ENCODE measurements at regions not wholly inside any gene's neighbourhood (a gene's known extent, or its start where the extent isn't known, plus 50 kb on each side); places are given as distances from the start of the nearest gene placed in this dataset.
"Not testable (repeated sequence)": the region's sequence is repeated elsewhere in the genome, so short reads cannot be mapped to it uniquely, and the experiment has no call there.

- no CpG with 5 or more reads among the region's 1 CpG for WGBS (ENCODE audit: insufficient coverage)
- no peak overlapping the region for H3K4me3 ChIP-seq (ENCODE audit: control insufficient read depth in 1 of 7, extremely low read depth in 1 of 7, insufficient read depth in 4 of 7, low read depth in 2 of 7, low read length in 6 of 7)
- ChIA-PET CTCF (no interaction called here), POLR2A (no interaction called here)
- no peak for DNase-seq
- no peaks in the 10 kb centered on the region for H3K4me1 ChIP-seq (ENCODE audit: control extremely low read depth in 1 of 4, control insufficient read depth in 4 of 4, insufficient read depth in 4 of 4, low read length in 3 of 4)
- peaks cover 0 to 2% (median 0%) of the 10 kb centered on the region in 5 experiments for H3K9me3 ChIP-seq (ENCODE audit: control extremely low read depth in 1 of 5, control insufficient read depth in 4 of 5, insufficient read depth in 2 of 5, low read depth in 1 of 5, low read length in 4 of 5)
- H3K27ac ChIP-seq (ENCODE audit: insufficient read depth in 1 of 2, low read depth in 1 of 2, low read length in 2 of 2, poor library complexity in 1 of 2, severe bottlenecking in 2 of 2) = no peak overlapping the region
- no peaks in the 10 kb centered on the region for H3K27me3 ChIP-seq (replicated peaks in 2 of 5; ENCODE audit: control insufficient read depth in 4 of 5, insufficient read depth in 5 of 5, low read length in 4 of 5)
- H3K36me3 ChIP-seq (ENCODE audit: control insufficient read depth in 4 of 4, insufficient read depth in 4 of 4, low read length in 3 of 4) = no peaks in the 10 kb centered on the region
Observed at GRCh38 chr3:90069748-90070147, 962.3 kb downstream of the EPHA3 start.

- H3K9me3 ChIP-seq (ENCODE audit: control extremely low read depth in 1 of 5, control insufficient read depth in 4 of 5, insufficient read depth in 2 of 5, low read depth in 1 of 5, low read length in 4 of 5) = no peaks in the 10 kb centered on the region
- no peak overlapping the region for H3K4me3 ChIP-seq (ENCODE audit: control insufficient read depth in 1 of 7, extremely low read depth in 1 of 7, insufficient read depth in 4 of 7, low read depth in 2 of 7, low read length in 6 of 7)
- no peak for DNase-seq
- H3K27ac ChIP-seq (ENCODE audit: insufficient read depth in 1 of 2, low read depth in 1 of 2, low read length in 2 of 2, poor library complexity in 1 of 2, severe bottlenecking in 2 of 2) = no peak overlapping the region
- CTCF ChIA-PET = no interaction called here
- no peaks in the 10 kb centered on the region for H3K4me1 ChIP-seq (ENCODE audit: control extremely low read depth in 1 of 4, control insufficient read depth in 4 of 4, insufficient read depth in 4 of 4, low read length in 3 of 4)
- POLR2A ChIA-PET = no interaction called here
- H3K27me3 ChIP-seq (replicated peaks in 2 of 5; ENCODE audit: control insufficient read depth in 4 of 5, insufficient read depth in 5 of 5, low read length in 4 of 5) = no peaks in the 10 kb centered on the region
- no peaks in the 10 kb centered on the region for H3K36me3 ChIP-seq (ENCODE audit: control insufficient read depth in 4 of 4, insufficient read depth in 4 of 4, low read length in 3 of 4)
Observed at GRCh38 chr3:90076136-90076535, 968.7 kb downstream of the EPHA3 start.

- Histone ChIP-seq H3K4me1 (ENCODE audit: control extremely low read depth in 1 of 4, control insufficient read depth in 4 of 4, insufficient read depth in 4 of 4, low read length in 3 of 4) (no peaks in the 10 kb centered on the region), H3K9me3 (ENCODE audit: control extremely low read depth in 1 of 5, control insufficient read depth in 4 of 5, insufficient read depth in 2 of 5, low read depth in 1 of 5, low read length in 4 of 5) (no peaks in the 10 kb centered on the region), H3K27me3 (replicated peaks in 2 of 5; ENCODE audit: control insufficient read depth in 4 of 5, insufficient read depth in 5 of 5, low read length in 4 of 5) (no peaks in the 10 kb centered on the region), H3K36me3 (ENCODE audit: control insufficient read depth in 4 of 4, insufficient read depth in 4 of 4, low read length in 3 of 4) (no peaks in the 10 kb centered on the region), H3K27ac (ENCODE audit: insufficient read depth in 1 of 2, low read depth in 1 of 2, low read length in 2 of 2, poor library complexity in 1 of 2, severe bottlenecking in 2 of 2) (no peak overlapping the region), H3K4me3 (ENCODE audit: control insufficient read depth in 1 of 7, extremely low read depth in 1 of 7, insufficient read depth in 4 of 7, low read depth in 2 of 7, low read length in 6 of 7) (no peak overlapping the region)
- ChIA-PET POLR2A (interaction anchor here (0.7 kb wide), 1 partner anchor 459 kb away, joined by 3 read pairs; no protein-coding TSS in a partner anchor), CTCF (interaction anchor here (1.1 kb wide), 1 partner anchor 11 kb away, joined by 3 read pairs; no protein-coding TSS in a partner anchor)
- WGBS (ENCODE audit: insufficient coverage) = no CpG with 5 or more reads among the region's 1 CpG
- DNase-seq = no peak
Observed at GRCh38 chr3:90080988-90081387, 973.6 kb downstream of the EPHA3 start.

- DNase-seq; H3K36me3 ChIP-seq (ENCODE audit: control insufficient read depth in 4 of 4, insufficient read depth in 4 of 4, low read length in 3 of 4); H3K27me3 ChIP-seq (replicated peaks in 2 of 5; ENCODE audit: control insufficient read depth in 4 of 5, insufficient read depth in 5 of 5, low read length in 4 of 5); H3K4me1 ChIP-seq (ENCODE audit: control extremely low read depth in 1 of 4, control insufficient read depth in 4 of 4, insufficient read depth in 4 of 4, low read length in 3 of 4); POLR2A ChIA-PET; H3K9me3 ChIP-seq (ENCODE audit: control extremely low read depth in 1 of 5, control insufficient read depth in 4 of 5, insufficient read depth in 2 of 5, low read depth in 1 of 5, low read length in 4 of 5); CTCF ChIA-PET; H3K27ac ChIP-seq (ENCODE audit: insufficient read depth in 1 of 2, low read depth in 1 of 2, low read length in 2 of 2, poor library complexity in 1 of 2, severe bottlenecking in 2 of 2); H3K4me3 ChIP-seq (ENCODE audit: control insufficient read depth in 1 of 7, extremely low read depth in 1 of 7, insufficient read depth in 4 of 7, low read depth in 2 of 7, low read length in 6 of 7): not testable (repeated sequence)
- WGBS (ENCODE audit: insufficient coverage) = 100% methylated on average over 2 of the region's 8 CpGs
Observed at GRCh38 chr3:90086297-90086696, 978.9 kb downstream of the EPHA3 start.

- no peaks in the 10 kb centered on the region for H3K9me3 ChIP-seq (ENCODE audit: control extremely low read depth in 1 of 5, control insufficient read depth in 4 of 5, insufficient read depth in 2 of 5, low read depth in 1 of 5, low read length in 4 of 5)
- no peaks in the 10 kb centered on the region for H3K4me1 ChIP-seq (ENCODE audit: control extremely low read depth in 1 of 4, control insufficient read depth in 4 of 4, insufficient read depth in 4 of 4, low read length in 3 of 4)
- no peak overlapping the region for H3K27ac ChIP-seq (ENCODE audit: insufficient read depth in 1 of 2, low read depth in 1 of 2, low read length in 2 of 2, poor library complexity in 1 of 2, severe bottlenecking in 2 of 2)
- H3K36me3 ChIP-seq (ENCODE audit: control insufficient read depth in 4 of 4, insufficient read depth in 4 of 4, low read length in 3 of 4) = no peaks in the 10 kb centered on the region
- CTCF ChIA-PET = interaction anchor here (1.1 kb wide), 1 partner anchor 1883 kb away, joined by 4 read pairs; no protein-coding TSS in a partner anchor
- no peaks in the 10 kb centered on the region for H3K27me3 ChIP-seq (replicated peaks in 2 of 5; ENCODE audit: control insufficient read depth in 4 of 5, insufficient read depth in 5 of 5, low read length in 4 of 5)
- POLR2A ChIA-PET = no interaction called here
- no peak overlapping the region for H3K4me3 ChIP-seq (ENCODE audit: control insufficient read depth in 1 of 7, extremely low read depth in 1 of 7, insufficient read depth in 4 of 7, low read depth in 2 of 7, low read length in 6 of 7)
- DNase-seq = no peak
- 100% methylated on average over 2 of the region's 2 CpGs for WGBS (ENCODE audit: insufficient coverage)
Observed at GRCh38 chr3:90087703-90088102, 980.3 kb downstream of the EPHA3 start.

GRCh38 chr3:90091549-90091948 is 984.1 kb downstream of the EPHA3 start:
- Histone ChIP-seq H3K27ac (ENCODE audit: insufficient read depth in 1 of 2, low read depth in 1 of 2, low read length in 2 of 2, poor library complexity in 1 of 2, severe bottlenecking in 2 of 2) (no peak overlapping the region), H3K9me3 (ENCODE audit: control extremely low read depth in 1 of 5, control insufficient read depth in 4 of 5, insufficient read depth in 2 of 5, low read depth in 1 of 5, low read length in 4 of 5) (no peaks in the 10 kb centered on the region), H3K4me3 (ENCODE audit: control insufficient read depth in 1 of 7, extremely low read depth in 1 of 7, insufficient read depth in 4 of 7, low read depth in 2 of 7, low read length in 6 of 7) (no peak overlapping the region), H3K27me3 (replicated peaks in 2 of 5; ENCODE audit: control insufficient read depth in 4 of 5, insufficient read depth in 5 of 5, low read length in 4 of 5) (no peaks in the 10 kb centered on the region), H3K4me1 (ENCODE audit: control extremely low read depth in 1 of 4, control insufficient read depth in 4 of 4, insufficient read depth in 4 of 4, low read length in 3 of 4) (no peaks in the 10 kb centered on the region), H3K36me3 (ENCODE audit: control insufficient read depth in 4 of 4, insufficient read depth in 4 of 4, low read length in 3 of 4) (no peaks in the 10 kb centered on the region)
- DNase-seq = peak; percentile 21 to 48 (median 47)
- no CpG with 5 or more reads among the region's 2 CpGs for WGBS (ENCODE audit: insufficient coverage)
- CTCF ChIA-PET = interaction anchor here (0.8 to 2.2 kb wide), 3 partner anchors 10 to 1890 kb away, joined by 3 to 15 read pairs (median 3); no protein-coding TSS in a partner anchor
- POLR2A ChIA-PET = no interaction called here

GRCh38 chr3:90092994-90093393 is 985.6 kb downstream of the EPHA3 start:
- Histone ChIP-seq H3K36me3 (ENCODE audit: control insufficient read depth in 4 of 4, insufficient read depth in 4 of 4, low read length in 3 of 4) (no peaks in the 10 kb centered on the region), H3K9me3 (ENCODE audit: control extremely low read depth in 1 of 5, control insufficient read depth in 4 of 5, insufficient read depth in 2 of 5, low read depth in 1 of 5, low read length in 4 of 5) (peaks cover 0 to 1% (median 0%) of the 10 kb centered on the region in 5 experiments), H3K27ac (ENCODE audit: insufficient read depth in 1 of 2, low read depth in 1 of 2, low read length in 2 of 2, poor library complexity in 1 of 2, severe bottlenecking in 2 of 2) (no peak overlapping the region), H3K4me3 (ENCODE audit: control insufficient read depth in 1 of 7, extremely low read depth in 1 of 7, insufficient read depth in 4 of 7, low read depth in 2 of 7, low read length in 6 of 7) (no peak overlapping the region), H3K4me1 (ENCODE audit: control extremely low read depth in 1 of 4, control insufficient read depth in 4 of 4, insufficient read depth in 4 of 4, low read length in 3 of 4) (no peaks in the 10 kb centered on the region), H3K27me3 (replicated peaks in 2 of 5; ENCODE audit: control insufficient read depth in 4 of 5, insufficient read depth in 5 of 5, low read length in 4 of 5) (no peaks in the 10 kb centered on the region)
- ChIA-PET POLR2A (no interaction called here), CTCF (interaction anchor here (1.2 to 2.2 kb wide), 2 partner anchors 1888 to 1891 kb away, joined by 3 to 15 read pairs; no protein-coding TSS in a partner anchor)
- peak; percentile 5 to 26 (median 25) for DNase-seq
- no CpG with 5 or more reads among the region's 1 CpG for WGBS (ENCODE audit: insufficient coverage)

All from common myeloid progenitor, CD34-positive (primary cell).